BJ (cell line): ENCODE measurements at regions not wholly inside any gene's neighbourhood (a gene's known extent, or its start where the extent isn't known, plus 50 kb on each side); places are given as distances from the start of the nearest gene placed in this dataset.

Source experiments
- CTCF ChIA-PET: fragments of 350-600 bp; formaldehyde crosslinking; extraction: SDS; loops from one replicate; lab custom pipeline; 2021; ENCODE audit warnings: antibody characterized with exemption, inconsistent platforms; lab: Yijun Ruan, JAX
- POLR2A ChIA-PET: fragments of 300-600 bp; sonication (Branson Sonifier 250); formaldehyde crosslinking; extraction: SDS; loops from one replicate; lab custom pipeline; 2021; ENCODE audit warnings: antibody characterized with exemption; lab: Charles Lee
- DNase-seq: peaks from one replicate; pipeline ENCODE4 v3.0.0-alpha.2; 2011; ENCODE audit warnings: low read depth
- H3K27me3 ChIP-seq: 2 replicates; pipeline ENCODE4 v1.6.0; 2011; ENCODE audit warnings: low read length; ENCODE audit not compliant: control insufficient read depth, insufficient read depth
- H3K36me3 ChIP-seq: 2 replicates; pipeline ENCODE4 v1.5.1; 2011; ENCODE audit warnings: low read length; ENCODE audit not compliant: control insufficient read depth, insufficient read depth
- H3K4me3 ChIP-seq: 2 replicates; pipeline ENCODE4 v1.5.1; 2011; ENCODE audit warnings: low read depth, mild to moderate bottlenecking, control low read depth, low read length
- CTCF ChIP-seq: IDR thresholded peaks from 2 replicates; pipeline ENCODE4 v1.5.1; 2011; ENCODE audit warnings: low read depth, mild to moderate bottlenecking, control low read depth, inconsistent platforms, low read length, moderate library complexity; ENCODE audit not compliant: insufficient read depth

- H3K27me3 ChIP-seq: no peaks in the 10 kb centered on the region
- CTCF ChIA-PET: interaction anchor here (1.4 kb wide), 1 partner anchor 281 kb away, joined by 5 read pairs; no protein-coding TSS in a partner anchor
- POLR2A ChIA-PET: no interaction called here
- no peak overlapping the region for H3K4me3 ChIP-seq
- TF ChIP-seq CTCF: no peak
- no peaks in the 10 kb centered on the region for H3K36me3 ChIP-seq
- no peak for DNase-seq
These were observed 70.5 kb upstream of the IRF2 start for GRCh38 chr4:184544788-184545409.

GRCh38 chr4:184541907-184542306 is 67.6 kb upstream of the IRF2 start:
- ChIA-PET POLR2A (no interaction called here), CTCF (interaction anchor here (1.3 kb wide), 1 partner anchor 279 kb away, joined by 3 read pairs; no protein-coding TSS in a partner anchor)
- no peaks in the 10 kb centered on the region for H3K36me3 ChIP-seq

GRCh38 chr4:184540307-184540706 is 66.0 kb upstream of the IRF2 start:
- Histone ChIP-seq H3K4me3 (no peak overlapping the region), H3K36me3 (no peaks in the 10 kb centered on the region), H3K27me3 (no peaks in the 10 kb centered on the region)
- DNase-seq: no peak
- TF ChIP-seq CTCF: no peak
- ChIA-PET CTCF (interaction anchor here (0.7 to 3.3 kb wide), 3 partner anchors 8 to 277 kb away, joined by 3 to 31 read pairs (median 9); no protein-coding TSS in a partner anchor), POLR2A (no interaction called here)

More at GRCh38 chr4:184541907-184542306, 67.6 kb upstream of the IRF2 start:
- H3K4me3 ChIP-seq: no peak overlapping the region
- no peak for TF ChIP-seq CTCF
- no peaks in the 10 kb centered on the region for H3K27me3 ChIP-seq
- DNase-seq: no peak

- peak; percentile 78 for TF ChIP-seq CTCF
- POLR2A ChIA-PET: interaction anchor here (0.8 kb wide), 1 partner anchor 63 kb away, joined by 4 read pairs; the partner anchor contains the start of gene IRF2
- Histone ChIP-seq H3K4me3 (peak overlapping the region; percentile 63), H3K36me3 (no peaks in the 10 kb centered on the region), H3K27me3 (no peaks in the 10 kb centered on the region)
- peak; percentile 34 for DNase-seq
- CTCF ChIA-PET: interaction anchor here (1.9 to 4.5 kb wide), 3 partner anchors 154 to 274 kb away, joined by 7 to 49 read pairs (median 31); no protein-coding TSS in a partner anchor
These were observed 63.8 kb upstream of the IRF2 start for GRCh38 chr4:184538023-184538599.
